PFSK-1 (cell line): ENCODE measurements at regions not wholly inside any gene's neighbourhood (a gene's known extent, or its start where the extent isn't known, plus 50 kb on each side); places are given as distances from the start of the nearest gene placed in this dataset.

ENCODE experiments used
- FOXP2 ChIP-seq: optimal IDR thresholded peaks from 2 replicates; pipeline ENCODE3; 2011; ENCODE audit warnings: borderline replicate concordance, control low read depth, inconsistent platforms; ENCODE audit not compliant: insufficient read depth; ENCODE audit errors: extremely low read length, extremely low read depth
- POLR2AphosphoS5 ChIP-seq: IDR thresholded peaks from 2 replicates; pipeline ENCODE4 v1.6.1; 2012; ENCODE audit warnings: low read depth, mild to moderate bottlenecking, control low read depth, low read length, moderate library complexity
- SIN3A ChIP-seq: IDR thresholded peaks from 2 replicates; pipeline ENCODE4 v1.6.1; 2012; ENCODE audit warnings: mild to moderate bottlenecking, low read length, moderate library complexity, borderline replicate concordance; ENCODE audit not compliant: insufficient read depth
- TF ChIP-seq, protein P1 (sequence below), 2 experiments: IDR thresholded peaks; 2 replicates each; pipeline versions ENCODE4 v1.6.1 to v1.8.0; 2011 to 2012; ENCODE audit warnings: low read depth in 2 of 2, low read length in 2 of 2, control low read depth in 1 of 2, inconsistent platforms in 1 of 2, mild to moderate bottlenecking in 1 of 2, moderate library complexity in 1 of 2; ENCODE audit not compliant: insufficient read depth in 1 of 2

DNA sequence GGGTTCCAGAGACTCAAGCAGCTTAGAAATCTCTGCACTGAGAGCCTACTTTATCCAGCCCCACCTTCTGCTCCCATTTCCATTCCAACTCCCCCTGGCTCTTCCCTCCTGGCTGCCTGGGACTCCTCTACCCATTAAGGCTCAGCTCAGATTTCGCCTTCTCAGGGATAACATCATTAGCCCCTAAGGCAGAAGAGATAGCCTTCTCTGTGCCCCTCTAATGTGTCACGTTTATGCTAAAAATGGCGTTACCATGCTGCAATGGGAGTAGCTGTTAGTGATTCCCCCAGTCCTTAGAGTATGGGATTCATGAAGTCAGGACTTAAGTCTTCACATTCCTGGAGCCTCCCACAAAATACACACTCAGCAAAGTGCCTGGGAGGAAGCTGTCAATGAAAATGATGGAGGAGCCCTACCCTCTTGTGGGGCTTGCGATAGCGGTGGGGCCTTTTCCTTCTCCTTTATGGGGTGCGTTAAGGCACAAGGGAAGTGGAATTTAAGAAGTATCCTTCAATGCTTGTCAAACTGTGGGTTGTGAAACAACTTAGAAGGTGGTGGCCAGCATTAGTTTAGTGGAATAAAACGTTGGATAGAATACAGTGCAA, 144.7 kb upstream of the COPS8 start:
- TF ChIP-seq, protein P1, sequence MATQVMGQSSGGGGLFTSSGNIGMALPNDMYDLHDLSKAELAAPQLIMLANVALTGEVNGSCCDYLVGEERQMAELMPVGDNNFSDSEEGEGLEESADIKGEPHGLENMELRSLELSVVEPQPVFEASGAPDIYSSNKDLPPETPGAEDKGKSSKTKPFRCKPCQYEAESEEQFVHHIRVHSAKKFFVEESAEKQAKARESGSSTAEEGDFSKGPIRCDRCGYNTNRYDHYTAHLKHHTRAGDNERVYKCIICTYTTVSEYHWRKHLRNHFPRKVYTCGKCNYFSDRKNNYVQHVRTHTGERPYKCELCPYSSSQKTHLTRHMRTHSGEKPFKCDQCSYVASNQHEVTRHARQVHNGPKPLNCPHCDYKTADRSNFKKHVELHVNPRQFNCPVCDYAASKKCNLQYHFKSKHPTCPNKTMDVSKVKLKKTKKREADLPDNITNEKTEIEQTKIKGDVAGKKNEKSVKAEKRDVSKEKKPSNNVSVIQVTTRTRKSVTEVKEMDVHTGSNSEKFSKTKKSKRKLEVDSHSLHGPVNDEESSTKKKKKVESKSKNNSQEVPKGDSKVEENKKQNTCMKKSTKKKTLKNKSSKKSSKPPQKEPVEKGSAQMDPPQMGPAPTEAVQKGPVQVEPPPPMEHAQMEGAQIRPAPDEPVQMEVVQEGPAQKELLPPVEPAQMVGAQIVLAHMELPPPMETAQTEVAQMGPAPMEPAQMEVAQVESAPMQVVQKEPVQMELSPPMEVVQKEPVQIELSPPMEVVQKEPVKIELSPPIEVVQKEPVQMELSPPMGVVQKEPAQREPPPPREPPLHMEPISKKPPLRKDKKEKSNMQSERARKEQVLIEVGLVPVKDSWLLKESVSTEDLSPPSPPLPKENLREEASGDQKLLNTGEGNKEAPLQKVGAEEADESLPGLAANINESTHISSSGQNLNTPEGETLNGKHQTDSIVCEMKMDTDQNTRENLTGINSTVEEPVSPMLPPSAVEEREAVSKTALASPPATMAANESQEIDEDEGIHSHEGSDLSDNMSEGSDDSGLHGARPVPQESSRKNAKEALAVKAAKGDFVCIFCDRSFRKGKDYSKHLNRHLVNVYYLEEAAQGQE (IDR thresholded peaks at IDR 0.05; ENCODE audit: insufficient read depth in 1 of 2, low read depth in 2 of 2, low read length in 2 of 2), result no peak
- TF ChIP-seq FOXP2, result no peak
- TF ChIP-seq SIN3A, result no peak
- TF ChIP-seq POLR2AphosphoS5, result no peak
